Kidney epithelial cell (primary cell): ENCODE measurements at regions not wholly inside any gene's neighbourhood (a gene's known extent, or its start where the extent isn't known, plus 50 kb on each side); places are given as distances from the start of the nearest gene placed in this dataset.

Source experiments
- DNase-seq: peaks from one replicate; pipeline ENCODE4 v3.0.0-alpha.2; 2010; ENCODE audit warnings: low read depth
- H3K27me3 ChIP-seq: 2 replicates; pipeline ENCODE4 v1.6.0; 2011; ENCODE audit warnings: low read length; ENCODE audit not compliant: control insufficient read depth, insufficient read depth
- H3K36me3 ChIP-seq: 2 replicates; pipeline ENCODE4 v1.5.1; 2011; ENCODE audit warnings: low read length; ENCODE audit not compliant: control insufficient read depth, insufficient read depth
- H3K4me3 ChIP-seq: 2 replicates; pipeline ENCODE4 v1.5.1; 2011; ENCODE audit warnings: low read depth, mild to moderate bottlenecking, control low read depth, low read length
- TF ChIP-seq, protein P1 (sequence below): IDR thresholded peaks from 2 replicates; pipeline ENCODE4 v1.5.1; 2011; ENCODE audit warnings: mild to moderate bottlenecking, moderate library complexity, low read length, control low read depth, inconsistent platforms; ENCODE audit not compliant: insufficient read depth, poor library complexity, severe bottlenecking

DNA sequence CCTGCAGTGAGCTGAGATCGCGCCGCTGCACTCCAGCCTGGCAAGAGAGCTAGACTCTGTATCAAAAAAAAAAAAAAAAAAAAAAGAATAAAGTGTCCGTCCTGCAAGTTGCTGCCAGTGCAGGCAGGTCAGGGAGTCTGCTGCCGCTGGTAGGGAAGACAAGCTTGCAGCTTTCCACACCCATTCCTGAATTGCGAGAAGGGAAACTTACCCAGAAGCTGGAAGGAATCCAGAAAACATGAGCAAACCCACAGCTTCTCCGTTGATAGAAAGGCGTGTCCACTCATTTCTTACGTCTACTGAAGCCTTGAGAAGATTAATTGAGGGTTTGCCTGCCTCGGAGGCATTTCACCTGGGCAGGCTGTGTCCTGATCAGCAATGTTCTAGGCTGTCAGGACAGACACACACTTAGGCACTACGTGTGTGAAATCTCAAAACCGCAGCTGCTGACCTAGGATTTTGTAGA is 61.6 kb upstream of the DSP start:
- TF ChIP-seq, protein P1, sequence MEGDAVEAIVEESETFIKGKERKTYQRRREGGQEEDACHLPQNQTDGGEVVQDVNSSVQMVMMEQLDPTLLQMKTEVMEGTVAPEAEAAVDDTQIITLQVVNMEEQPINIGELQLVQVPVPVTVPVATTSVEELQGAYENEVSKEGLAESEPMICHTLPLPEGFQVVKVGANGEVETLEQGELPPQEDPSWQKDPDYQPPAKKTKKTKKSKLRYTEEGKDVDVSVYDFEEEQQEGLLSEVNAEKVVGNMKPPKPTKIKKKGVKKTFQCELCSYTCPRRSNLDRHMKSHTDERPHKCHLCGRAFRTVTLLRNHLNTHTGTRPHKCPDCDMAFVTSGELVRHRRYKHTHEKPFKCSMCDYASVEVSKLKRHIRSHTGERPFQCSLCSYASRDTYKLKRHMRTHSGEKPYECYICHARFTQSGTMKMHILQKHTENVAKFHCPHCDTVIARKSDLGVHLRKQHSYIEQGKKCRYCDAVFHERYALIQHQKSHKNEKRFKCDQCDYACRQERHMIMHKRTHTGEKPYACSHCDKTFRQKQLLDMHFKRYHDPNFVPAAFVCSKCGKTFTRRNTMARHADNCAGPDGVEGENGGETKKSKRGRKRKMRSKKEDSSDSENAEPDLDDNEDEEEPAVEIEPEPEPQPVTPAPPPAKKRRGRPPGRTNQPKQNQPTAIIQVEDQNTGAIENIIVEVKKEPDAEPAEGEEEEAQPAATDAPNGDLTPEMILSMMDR, result no peak
- Histone ChIP-seq H3K36me3 (no peaks in the 10 kb centered on the region), H3K27me3 (no peaks in the 10 kb centered on the region), H3K4me3 (no peak overlapping the region)
- DNase-seq, result peak; percentile 69

- Histone ChIP-seq H3K27me3 (no peaks in the 10 kb centered on the region), H3K36me3 (no peaks in the 10 kb centered on the region), H3K4me3 (no peak overlapping the region)
- TF ChIP-seq, protein P1, result no peak
- no peak for DNase-seq
These were observed 56.8 kb upstream of the DSP start for GRCh38 chr6:7484666-7485065.

DNA sequence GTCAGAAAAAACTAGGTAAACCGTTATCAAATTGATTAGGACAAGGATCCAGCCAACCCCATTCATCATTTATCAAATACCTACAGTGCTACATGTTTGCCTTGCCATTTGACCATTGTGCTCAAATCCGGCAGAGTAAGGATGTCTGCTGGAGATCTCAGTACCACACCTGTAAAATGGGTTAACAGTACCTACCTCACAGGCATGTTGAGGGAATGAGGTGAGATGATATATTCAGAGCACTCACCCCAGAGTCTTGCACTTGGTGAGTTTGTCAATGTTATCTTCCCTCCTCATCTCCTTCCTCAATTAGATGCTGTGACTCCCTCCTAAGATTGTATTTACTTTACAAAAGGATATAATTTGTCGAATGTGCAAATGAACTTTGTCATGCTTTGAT is 54.5 kb upstream of the DSP start:
- Histone ChIP-seq H3K36me3 (no peaks in the 10 kb centered on the region), H3K4me3 (no peak overlapping the region), H3K27me3 (no peaks in the 10 kb centered on the region)
- no peak for DNase-seq
- TF ChIP-seq, protein P1, result no peak

GRCh38 chr6:7488494-7488893 is 53.0 kb upstream of the DSP start:
- H3K36me3 ChIP-seq, result no peaks in the 10 kb centered on the region
- TF ChIP-seq, protein P1, result no peak
- no peaks in the 10 kb centered on the region for H3K27me3 ChIP-seq
- no peak overlapping the region for H3K4me3 ChIP-seq
- no peak for DNase-seq

- no peak for DNase-seq
- no peak overlapping the region for H3K4me3 ChIP-seq
- no peaks in the 10 kb centered on the region for H3K36me3 ChIP-seq
- TF ChIP-seq, protein P1, result no peak
- no peaks in the 10 kb centered on the region for H3K27me3 ChIP-seq
These were observed 52.1 kb upstream of the DSP start for GRCh38 chr6:7489376-7489775.
